MM.1S (cell line): ENCODE measurements at regions not wholly inside any gene's neighbourhood (a gene's known extent, or its start where the extent isn't known, plus 50 kb on each side); places are given as distances from the start of the nearest gene placed in this dataset.

Source experiments
- CTCF ChIP-seq: fragments of 300-600 bp; sonication (generic); IDR thresholded peaks from 2 replicates; pipeline ENCODE4 v1.5.1; 2016; ENCODE audit warnings: antibody characterized with exemption, low read length, mixed read lengths
- EZH2 ChIP-seq: fragments of 300-600 bp; sonication (generic); optimal IDR thresholded peaks from 2 replicates; pipeline ENCODE3; 2017; ENCODE audit warnings: low read depth, mild to moderate bottlenecking, antibody characterized with exemption, low read length, mixed read lengths

- TF ChIP-seq CTCF = no peak
- TF ChIP-seq EZH2 = no peak
Measured at GRCh38 chr16:66255647-66256046, 110.8 kb upstream of the CDH5 start.
